Fibroblast of lung (primary cell): ENCODE measurements at regions not wholly inside any gene's neighbourhood (a gene's known extent, or its start where the extent isn't known, plus 50 kb on each side); places are given as distances from the start of the nearest gene placed in this dataset.

Source experiments
- CTCF ChIP-seq, 2 donors: IDR thresholded peaks in 1 of 2; conservative IDR thresholded peaks in 1 of 2; 1 replicate in 1 of 2; 2 replicates in 1 of 2; pipeline ENCODE4 v1.5.1; 2011 to 2012; ENCODE audit warnings: low read length in 2 of 2, control low read depth in 1 of 2, inconsistent platforms in 1 of 2, low read depth in 1 of 2, mild to moderate bottlenecking in 1 of 2
- EZH2 ChIP-seq: IDR thresholded peaks from 2 replicates; pipeline ENCODE4 v1.5.1; 2012; ENCODE audit warnings: low read length, control low read depth, mild to moderate bottlenecking; ENCODE audit errors: missing control alignments

DNA sequence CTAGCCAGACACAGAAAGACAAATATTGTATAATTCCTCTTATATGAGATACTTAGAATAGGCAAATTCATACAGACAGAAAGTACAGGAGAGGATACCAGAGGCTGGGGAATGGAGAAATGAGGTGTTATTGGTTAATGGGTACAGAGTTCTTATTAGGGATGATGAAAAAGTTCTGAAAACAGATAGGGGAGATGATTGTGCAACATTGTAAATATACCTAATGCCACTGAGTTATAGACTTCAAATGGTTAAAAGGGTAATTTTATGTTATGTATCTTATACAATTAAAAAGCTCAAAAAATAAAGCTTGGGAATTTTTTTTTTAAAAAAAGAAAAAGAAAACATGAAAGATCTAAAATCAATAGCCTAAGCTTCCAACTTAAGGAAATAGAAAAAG lies 98.8 kb upstream of the TECRL start:
- TF ChIP-seq CTCF (conservative IDR thresholded peaks at IDR 0.05 in 1 of 2, IDR thresholded peaks at IDR 0.05 in 1 of 2; ENCODE audit: low read depth in 1 of 2, low read length in 2 of 2) (no peak), EZH2 (no peak)
